Stimulated activated CD4-positive, alpha-beta T cell treated with anti-CD3 and anti-CD28 coated beads, Interleukin-15, amount 100 ng/mL, for 24 hours (primary cell): ENCODE measurements at regions not wholly inside any gene's neighbourhood (a gene's known extent, or its start where the extent isn't known, plus 50 kb on each side); places are given as distances from the start of the nearest gene placed in this dataset.

Source experiments
- DNase-seq: peaks from one replicate; pipeline ENCODE4 v3.0.0-alpha.2; 2020

DNA sequence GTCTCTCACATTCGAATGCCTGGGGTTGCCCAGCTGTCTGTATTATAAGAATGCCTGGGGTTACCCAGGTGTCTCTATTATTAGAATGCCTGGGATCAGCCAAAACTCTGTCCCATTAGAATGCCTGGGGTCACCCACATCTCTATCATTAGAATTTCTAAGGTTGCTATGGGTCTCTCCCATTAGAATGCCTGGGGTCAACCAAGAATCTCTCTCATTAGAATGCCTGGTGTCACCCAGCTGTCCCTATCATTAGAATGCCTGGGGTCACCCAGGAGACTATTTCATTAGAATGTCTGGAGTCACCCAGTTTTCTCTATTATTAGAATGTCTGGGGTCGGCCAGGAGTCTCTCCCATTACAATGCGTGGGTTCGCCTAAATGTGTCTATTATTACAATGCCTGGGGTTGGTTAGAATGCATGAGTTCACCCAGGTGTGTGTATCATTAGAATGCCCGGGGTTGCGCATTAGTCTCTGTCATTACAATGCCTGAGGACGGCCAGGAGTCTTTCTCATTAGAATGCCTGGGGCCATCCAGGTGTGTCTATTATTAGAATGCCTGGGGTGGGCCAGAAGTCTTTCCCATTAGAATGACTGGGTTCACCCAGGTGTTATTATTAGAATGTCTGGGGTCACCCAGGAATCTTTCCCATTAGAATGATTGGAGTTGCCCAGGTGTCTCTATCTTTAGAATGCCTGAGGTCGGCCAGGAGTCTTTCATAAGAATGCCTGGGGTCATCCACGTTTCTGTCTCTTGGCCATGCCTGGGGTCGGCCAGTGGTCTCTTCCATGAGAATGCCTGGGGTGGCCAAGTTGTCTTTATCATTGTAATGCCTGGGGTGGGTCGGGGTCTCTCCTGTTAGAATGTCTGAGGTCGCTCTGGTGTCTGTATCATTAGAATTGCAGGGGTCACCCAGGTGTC, 59.6 kb downstream of the RNF187 start:
- no peak for DNase-seq

DNA sequence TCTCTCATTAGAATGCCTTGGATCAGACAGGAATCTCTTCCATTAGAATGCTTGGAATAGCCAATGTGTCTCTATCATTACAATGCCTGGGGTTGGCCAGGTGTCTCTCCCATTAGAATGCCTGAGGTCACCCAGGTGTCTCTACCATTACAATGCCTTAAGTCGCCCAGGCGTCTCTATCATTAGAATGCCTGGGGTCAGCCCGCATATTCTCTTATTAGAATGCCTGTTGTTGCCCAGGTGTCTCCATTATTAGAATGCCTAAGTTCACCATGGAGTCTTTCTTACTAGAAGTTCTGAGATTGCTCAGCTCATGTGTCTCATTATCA, 60.2 kb downstream of the RNF187 start:
- no peak for DNase-seq

DNA sequence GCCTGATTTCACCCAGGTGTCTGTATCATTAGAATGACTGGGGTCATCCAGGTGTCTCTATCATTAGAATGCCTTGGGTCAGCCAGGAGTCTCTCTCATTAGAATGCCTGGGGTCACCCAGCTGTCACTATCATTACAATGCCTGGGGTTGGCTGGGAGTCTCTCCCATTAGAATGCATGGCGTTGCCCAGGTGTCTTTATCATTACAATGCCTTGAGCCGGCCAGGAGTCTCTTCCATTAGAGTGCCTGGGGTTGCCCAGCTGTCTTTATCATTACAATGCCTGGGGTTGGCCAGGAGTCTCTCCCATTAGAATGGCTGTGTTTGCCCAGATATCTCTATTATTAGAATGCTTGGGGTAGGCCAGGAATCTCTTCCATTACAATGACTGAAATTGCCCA, 61.6 kb downstream of the RNF187 start:
- DNase-seq, result no peak

DNA sequence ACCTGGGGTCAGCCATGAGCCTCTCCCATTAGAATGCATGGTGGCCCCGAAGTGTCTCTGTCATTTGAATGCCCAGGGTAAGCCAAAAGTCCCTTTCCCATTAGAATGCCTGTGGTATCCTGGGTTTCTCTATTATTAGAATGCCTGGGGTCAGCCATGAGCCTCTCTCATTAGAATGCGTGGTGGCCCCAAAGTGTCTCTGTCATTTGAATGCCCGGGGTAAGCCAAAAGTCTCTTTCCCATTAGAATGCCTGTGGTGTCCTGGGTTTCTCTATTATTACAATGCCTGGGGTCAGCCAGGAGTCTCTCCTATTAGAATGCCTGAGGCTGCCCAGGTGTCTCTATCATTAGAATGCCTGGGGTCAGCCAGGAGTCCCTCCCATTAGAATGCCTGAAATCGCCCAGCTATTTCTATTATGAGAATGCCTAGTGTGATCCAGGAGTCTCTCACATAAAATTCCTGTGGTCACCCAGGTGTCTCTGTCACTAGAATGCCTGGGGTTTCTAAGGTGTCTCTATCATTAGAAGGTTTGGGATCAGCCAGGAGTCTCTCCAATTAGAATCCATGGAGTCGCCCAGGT, 65.5 kb downstream of the RNF187 start:
- DNase-seq, result no peak

DNA sequence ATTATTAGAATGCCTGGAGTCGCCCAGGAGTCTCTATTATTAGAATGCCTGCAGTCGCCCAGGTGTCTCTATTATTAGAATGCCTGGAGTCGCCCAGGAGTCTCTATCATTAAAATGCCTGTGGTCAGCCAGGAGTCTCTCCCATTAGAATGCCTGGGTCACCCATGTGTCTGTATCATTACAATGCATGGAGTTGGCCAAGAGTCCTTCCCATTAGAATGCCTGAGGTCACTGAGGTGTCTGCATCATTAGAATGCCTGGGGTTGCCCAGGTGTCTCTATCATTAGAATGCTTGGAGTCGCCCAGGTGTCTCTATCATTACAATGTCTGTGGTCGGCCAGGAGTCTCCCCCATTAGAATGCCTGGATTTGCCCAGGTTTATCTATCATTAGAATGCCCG, 66.9 kb downstream of the RNF187 start:
- no peak for DNase-seq

DNA sequence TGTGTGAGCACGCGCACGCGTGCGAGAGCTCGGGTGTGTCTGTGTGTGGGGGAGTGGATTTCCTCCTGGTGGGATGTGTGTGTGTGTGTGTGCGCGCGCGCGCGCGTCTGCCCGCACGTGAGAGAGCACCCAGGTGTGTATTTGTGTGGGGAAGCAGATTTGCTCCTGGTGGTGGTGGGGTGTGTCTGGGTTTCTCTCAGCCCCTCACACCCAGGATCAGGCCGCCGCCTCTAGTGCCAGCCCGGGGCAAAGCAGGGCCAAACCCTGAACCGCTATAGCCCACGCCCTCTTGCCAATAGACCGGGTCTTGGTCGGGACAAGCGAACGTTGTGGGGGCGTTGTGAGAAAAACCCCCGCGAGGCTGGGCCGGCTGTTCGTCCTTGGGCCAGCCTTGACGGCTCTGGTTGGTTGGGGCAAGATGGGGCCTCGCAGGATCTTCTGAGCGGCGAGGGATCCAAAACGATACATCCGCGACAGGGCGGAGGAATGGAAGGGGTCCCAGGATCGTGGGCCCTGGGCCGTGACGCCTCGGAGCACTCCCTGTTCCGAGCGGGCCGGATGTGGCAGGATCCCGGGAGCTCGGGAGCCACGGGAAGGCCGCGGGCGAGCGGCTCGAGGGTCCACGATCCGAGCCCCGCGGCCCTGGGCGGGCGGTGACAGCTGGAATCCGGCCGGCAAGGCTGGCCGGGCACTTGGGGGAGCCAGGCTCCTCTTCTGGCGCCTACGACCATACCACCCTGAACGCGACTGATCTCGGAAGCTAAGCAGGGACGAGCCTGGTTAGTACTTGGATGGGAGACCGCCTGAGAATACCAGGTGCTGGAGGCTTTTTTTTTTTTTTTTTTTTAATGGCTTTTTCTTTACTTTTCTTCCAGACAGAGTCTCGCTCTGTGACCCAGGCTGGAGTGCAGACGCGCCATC, 68.2 kb downstream of the RNF187 start:
- DNase-seq, result peak; percentile 30

DNA sequence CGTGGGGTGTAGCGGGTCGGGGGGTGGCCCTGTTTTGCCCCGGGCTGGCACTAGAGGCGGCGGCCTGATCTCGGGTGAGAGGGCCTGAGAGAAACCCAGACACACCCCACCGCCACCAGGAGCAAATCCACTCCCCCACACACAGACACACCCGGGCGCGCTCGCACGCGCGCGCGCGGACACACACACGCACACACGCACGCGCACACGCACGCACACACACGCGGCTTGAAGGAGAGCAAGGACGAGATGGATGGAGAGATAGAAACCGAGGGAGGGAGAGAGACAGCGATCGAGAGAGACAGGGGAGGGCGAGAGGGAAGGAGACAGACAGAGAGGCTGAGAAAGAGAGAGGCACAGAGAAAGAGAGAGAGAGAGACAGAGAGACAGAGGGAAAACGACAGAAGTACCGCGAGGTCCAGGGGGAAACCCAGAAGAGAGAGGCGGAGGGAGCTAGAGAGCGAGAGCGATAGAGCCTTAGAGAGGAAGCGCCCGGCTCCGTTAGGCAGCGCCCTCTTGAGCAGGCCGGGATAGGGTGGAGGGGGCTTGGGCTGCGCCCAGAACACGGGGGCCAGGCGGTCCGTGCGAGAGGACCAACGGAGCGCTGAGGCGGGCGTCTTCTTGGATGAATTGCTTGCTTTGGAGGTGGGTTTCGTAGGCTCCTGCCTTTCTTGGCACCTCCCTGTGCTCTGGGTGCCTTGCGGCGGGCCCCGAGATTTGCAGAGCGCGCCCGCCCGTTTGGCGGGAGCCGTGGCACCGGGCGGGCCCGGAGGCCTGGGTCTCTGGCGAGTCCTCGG, 69.7 kb downstream of the RNF187 start:
- DNase-seq, result peak; percentile 33
